ENCODE measurements at regions not wholly inside any gene's neighbourhood (a gene's known extent, or its start where the extent isn't known, plus 50 kb on each side); places are given as distances from the start of the nearest gene placed in this dataset.

DNA sequence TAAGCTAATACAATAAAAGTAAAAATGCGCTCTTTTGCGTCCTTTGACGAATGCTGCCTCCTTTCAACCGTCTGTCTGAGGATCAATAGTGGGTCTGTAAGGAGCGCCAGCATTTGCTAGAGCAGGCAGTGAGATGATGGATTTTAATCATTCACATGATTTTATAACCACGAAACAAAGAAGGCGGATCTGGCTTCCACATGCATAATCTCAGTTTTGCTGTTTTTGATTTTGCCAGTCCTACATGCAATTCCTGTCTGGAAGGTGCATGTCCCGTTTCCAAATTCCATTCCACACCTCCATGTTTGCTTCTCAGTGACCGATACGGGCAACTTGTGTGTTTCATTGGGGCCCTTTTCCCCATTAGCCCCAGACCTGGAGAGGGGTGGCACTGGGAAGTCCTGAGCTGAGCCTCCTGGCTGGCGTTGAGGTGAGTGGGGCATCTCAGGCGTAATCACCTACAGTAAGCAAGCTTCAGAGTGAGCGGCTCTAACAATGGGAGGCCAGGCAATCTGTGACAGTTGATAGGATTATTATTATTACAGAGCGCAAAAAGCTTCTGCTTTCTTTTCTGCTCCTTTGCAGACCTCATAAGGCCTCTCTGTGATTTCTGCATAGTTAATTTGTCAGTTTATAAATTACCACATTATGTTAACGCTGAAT, 405.4 kb downstream of the ZSWIM6 start:
- no peak for DNase-seq (ENCODE audit: low read depth, low spot score)

DNA sequence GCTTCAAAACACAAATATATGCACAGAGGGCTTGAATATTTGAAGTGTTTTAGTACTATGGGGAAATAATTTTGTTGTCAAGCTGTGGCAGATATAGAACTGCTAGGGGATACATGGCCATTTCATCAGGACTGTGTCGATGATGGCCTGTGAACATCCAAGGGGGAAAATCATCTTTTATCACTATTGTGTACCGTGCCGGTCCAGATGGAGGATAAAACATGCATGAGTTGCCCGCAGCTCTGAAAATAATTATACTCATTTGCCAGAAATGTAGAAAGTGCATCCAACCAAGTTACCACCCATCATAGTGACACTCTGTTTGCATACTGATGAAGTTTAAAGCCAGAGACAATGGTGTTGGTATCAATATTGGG, 405.9 kb downstream of the ZSWIM6 start:
- DNase-seq (ENCODE audit: low read depth, low spot score): no peak

DNA sequence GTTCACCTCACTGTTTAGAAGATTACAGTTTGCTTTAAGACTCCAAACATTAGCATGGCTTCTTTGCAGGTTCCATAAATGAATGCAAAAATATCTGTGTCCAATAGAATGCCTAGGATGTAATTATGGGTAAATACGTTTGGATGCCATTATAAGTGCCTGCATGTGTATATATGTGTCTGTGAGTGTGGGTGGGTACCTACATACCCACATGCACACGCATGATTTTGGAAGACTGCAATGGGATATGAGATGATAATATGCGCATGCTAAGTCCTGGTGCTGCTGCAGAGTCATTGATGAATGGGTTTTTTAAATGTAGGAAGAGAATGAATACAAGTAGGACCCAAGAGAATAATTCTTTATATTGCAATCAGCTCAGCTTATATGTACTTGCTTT, 406.4 kb downstream of the ZSWIM6 start:
- DNase-seq (ENCODE audit: low read depth, low spot score): no peak

DNA sequence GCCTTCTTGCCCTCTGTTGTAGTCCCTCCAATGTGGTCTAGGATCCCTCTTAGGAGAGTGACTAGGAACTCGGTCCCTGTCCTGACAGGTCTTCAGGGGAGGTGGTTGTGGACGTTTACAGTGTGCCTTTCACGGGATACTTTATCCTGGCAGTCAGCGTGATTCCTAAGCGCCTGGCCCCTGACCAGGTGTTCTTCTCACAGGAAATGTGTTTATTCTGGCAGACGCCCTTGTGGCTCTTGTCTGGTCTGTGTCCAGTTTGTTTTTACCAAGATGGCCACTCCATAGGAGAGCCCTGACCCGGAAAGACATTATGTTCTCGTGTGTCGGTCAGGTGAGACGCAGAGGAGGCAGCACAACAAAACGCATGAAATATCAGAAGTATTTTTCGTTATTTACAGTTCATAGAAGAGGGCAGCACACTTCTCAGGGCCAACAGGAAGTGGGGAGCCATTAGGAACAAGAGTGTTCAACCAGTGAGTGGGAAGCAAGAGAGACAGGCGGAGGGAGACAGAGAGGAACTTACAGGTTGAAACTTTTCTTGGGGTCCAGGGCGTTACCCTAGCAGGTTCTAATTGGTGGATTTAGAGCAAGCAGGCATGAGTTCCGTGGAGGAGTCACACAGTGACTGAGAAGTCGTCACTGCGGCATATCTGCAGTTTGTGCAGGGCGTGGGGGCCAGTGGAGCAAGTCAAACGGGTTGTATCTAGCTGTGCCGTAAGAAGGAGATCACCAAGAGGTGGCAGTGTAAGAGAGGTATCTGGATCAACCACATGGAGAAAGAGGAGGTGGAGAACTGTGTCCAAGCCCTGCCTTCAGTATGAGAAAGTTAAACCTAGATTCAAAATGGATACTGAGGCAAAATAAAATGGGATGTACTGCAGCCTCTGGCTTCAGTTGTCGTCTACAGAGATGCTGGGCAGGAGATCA, 412.9 kb downstream of the ZSWIM6 start:
- DNase-seq (ENCODE audit: low read depth, low spot score): no peak

DNA sequence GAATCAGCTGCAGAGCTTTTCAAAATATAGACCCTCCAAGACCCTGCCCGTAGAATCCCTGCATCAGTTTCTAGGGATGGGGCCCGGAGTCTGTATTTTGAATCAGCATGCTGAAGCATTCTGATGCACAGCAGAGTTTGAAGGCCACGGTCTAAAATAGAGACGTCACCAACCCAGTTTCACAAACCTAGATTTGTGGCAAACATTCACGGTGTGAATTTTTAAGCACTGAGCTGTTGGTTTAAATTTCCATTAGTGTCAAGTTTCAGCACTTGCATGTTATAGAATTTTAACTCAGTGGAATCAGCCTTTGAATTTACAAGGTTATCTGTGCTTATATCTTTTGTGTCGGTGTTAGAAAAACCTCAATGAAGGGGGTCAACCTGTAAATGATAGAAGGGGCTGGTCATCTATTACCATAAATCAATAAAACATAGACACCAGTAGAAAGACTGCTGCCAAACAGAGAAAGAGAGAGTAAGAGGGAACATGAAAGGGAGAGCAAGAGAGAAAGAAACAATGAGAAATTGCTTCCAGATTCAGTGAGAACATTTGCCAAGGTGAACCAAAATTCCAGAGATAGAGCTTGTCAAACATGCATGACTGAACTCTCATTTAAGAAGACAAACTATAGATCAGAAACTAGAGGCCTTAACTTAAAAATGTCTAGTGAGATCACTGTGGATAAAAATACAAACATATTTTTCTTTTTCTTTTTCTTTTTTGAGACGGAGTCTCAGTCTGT, 414.9 kb downstream of the ZSWIM6 start:
- DNase-seq (ENCODE audit: low read depth, low spot score): peak; percentile 36

DNA sequence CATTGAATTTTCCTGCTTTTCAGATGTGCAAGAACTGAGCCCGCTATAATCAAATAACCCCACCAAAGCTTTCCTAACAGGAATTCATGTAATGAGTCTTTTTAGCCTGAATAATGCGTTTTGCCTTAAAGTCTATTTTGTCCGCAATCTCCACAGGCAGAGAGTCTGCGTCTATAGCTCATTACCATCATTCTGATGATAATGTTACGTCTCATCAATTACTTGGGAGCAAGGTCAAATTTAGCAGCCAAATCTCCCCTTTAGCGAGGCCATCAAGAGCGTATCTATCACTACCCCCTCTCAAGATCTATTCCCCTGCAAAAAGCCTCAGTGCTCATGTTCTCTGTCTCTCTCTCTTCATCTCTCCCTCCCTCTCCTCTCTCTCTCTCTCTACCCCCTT, 416.1 kb downstream of the ZSWIM6 start:
- no peak for DNase-seq (ENCODE audit: low read depth, low spot score)

DNA sequence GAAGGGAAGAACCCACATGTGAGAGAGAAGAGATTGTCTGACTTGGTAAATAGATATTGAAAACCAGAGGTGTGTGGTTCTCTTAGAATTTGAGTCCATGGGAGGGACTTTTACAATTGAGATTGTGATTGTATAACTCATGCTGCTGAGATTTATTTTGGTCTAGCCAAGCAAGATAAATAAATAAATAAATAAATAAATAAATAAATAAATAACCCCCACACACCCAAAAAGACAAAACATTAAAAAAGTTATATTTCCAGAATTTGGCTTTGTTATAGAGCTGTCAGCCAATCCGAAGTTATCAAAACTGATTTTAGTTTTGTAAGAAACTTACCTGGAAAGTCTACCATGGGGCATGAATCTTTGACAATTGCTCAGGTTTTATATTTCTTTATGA, 416.6 kb downstream of the ZSWIM6 start:
- DNase-seq (ENCODE audit: low read depth, low spot score): no peak

DNA sequence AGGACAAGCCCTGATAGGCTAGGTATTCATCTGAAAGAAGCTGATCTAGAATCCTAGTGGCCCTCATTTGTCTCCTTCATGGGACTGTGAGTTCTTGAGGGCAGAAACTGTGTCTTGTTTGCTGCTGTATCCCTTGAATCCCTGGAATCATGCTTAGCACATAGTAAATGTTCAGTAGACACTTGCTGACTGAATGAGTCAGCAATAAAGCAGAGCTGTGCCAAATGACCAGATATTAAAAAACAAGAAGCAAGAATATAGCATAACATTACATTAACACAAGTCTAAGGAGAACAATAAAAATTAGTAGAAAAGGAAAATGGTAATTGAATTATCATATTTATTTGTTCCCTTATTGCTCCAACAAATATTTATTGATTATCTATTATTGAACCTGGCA, 420.5 kb downstream of the ZSWIM6 start:
- no peak for DNase-seq (ENCODE audit: low read depth, low spot score)

GRCh38 chr5:61754792-61755191, 422.7 kb downstream of the ZSWIM6 start:
- no peak for DNase-seq (ENCODE audit: low read depth, low spot score)

DNA sequence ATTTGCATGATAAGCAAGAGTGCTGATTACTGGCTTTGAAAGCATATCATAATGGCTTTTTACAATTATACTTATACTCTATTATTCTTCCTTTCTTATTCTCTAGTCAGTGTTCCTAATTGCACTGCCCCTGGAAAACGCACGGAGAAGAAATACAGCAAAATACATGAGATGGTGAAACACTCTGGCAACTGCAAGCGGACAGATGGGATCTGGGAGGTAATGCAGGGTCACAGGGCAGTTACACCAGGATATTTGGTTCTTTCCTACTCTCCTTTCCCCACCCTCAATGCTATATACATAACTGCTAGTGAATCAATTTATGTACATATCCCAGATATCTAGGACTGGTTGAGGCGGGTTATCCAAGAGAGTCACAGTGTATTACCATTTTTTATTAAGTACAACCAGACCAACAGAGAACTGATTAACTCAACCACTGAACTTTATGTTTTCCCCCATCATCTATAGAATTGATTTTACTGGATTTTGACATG, 423.7 kb downstream of the ZSWIM6 start:
- DNase-seq (ENCODE audit: low read depth, low spot score): no peak

GRCh38 chr5:61758711-61759110, 426.7 kb downstream of the ZSWIM6 start:
- no peak for DNase-seq (ENCODE audit: low read depth, low spot score)

DNA sequence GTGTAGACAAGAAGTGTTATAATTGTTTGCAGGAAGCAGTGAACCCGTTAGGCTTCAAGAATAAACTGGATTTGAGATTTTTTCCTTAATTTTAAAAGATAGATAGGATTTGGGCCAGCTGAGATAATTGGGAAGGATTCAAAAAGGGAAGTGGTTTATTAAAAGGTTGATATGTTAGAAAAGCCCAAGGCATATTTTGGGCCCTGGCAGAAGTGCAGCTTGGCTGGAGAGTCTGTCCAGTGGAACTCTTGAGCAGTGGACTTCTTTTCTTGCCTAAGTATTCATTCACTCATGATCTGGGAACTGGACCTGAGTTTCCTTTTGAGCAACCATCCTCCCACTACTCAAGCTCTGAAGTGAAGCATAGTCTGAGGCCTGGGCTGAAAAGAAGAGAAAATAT, 433.4 kb downstream of the ZSWIM6 start:
- no peak for DNase-seq (ENCODE audit: low read depth, low spot score)

DNA sequence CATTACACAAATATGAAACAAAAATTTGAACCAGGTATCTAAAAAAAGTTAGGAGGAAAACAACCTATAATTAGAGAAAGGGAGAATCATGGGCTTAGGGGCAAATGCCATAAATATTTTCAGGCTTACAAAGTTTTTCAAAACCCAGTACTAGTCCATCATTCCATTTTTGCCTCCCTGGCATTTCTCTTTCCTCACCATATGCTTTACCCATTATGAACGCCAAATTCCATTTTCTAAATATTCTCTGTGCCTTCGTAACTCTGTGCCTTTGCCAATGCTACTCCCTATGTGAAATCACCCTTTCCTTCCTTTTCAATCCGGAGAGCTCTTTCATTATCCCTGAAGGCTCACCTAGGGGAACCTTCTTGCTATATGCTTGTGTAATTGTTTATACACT, 434.1 kb downstream of the ZSWIM6 start:
- DNase-seq (ENCODE audit: low read depth, low spot score): no peak

DNA sequence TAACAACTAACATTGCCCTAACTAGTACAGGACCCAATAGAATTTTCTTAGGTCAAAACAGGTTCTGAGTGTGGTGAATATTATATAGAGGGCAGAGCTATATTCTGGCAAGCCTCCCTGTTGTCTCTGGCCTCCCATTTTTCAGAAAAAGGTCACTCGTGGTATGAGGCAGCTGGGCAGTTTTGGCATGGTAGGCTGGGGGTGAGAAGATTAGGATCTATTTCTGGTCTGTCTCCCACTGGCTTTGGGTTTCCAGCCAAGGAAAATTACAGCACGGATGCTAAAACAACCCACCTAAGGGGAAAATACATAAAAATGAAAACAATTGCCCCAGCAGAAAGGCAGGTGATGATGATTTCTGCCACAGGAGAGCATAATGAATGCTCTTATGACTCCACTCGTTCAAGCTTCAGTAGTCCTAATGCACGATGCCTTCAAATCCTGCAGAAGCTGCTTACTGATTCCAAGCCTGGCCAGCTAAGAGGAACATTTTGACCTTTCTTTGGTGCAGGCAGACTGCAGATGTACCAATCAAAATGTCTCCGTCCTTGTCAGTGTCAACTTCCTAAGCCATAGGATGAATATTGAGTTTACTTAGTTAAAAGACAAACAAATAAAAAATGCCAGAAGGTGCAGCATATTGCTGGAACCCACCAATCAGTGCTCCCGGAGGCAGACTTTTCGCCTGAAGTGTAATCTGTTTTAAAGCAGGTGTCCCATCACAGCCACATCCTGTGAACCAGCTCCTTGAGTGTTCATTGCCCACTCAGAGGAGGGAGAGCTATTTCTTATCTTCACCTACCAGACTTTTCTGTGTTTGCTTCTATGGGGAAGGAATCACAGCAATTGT, 435.4 kb downstream of the ZSWIM6 start:
- DNase-seq (ENCODE audit: low read depth, low spot score): no peak

DNA sequence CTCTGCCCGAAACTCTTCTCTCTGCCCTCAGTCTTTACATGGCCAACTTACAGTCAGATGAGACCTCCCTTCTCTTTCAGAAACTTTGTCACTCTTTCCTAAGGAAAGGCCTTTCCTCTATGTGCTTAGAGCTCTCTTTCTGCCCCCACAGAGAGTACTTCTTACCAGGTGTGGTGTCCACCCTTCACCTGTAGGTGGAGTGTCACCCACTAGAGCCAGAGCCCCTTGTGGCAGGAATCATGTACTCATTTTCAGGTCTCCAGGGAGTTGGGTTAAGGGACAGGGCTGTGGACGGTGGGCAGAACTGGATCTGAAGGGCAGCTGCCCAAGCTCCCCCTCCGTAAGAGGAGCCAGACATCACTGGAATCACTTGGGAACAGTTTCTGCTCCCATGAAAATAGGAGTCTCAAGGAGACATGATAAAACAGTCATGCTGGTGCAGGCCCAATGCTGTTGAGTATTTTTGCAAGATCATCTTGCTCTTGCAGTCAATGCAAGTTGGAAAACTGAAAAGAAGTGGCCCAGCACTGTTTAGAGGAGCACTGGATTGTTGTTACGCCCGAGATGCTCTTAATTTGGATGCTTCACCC, 436.7 kb downstream of the ZSWIM6 start:
- DNase-seq (ENCODE audit: low read depth, low spot score): peak; percentile 23

DNA sequence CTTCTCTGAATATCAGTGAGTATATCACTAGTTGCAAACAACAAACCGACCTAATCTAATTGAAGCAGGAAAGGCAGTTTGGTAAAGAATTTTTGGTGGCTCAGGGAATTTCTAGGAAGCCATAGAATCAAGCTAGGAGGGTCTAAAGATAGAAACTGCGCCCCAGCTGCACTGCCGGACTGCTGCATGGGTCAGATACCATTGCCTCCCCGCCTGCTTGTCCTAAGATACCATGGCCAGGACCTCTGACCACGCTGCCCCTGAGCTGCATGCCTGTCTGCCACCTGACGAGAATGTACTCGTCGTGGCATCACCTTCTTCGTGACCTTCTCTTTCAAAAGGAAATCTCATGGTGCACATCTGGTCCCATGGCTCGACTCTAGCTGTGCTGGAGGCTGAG, 439.0 kb downstream of the ZSWIM6 start:
- DNase-seq (ENCODE audit: low read depth, low spot score): no peak

- no peak for DNase-seq (ENCODE audit: low read depth, low spot score)
Observed at GRCh38 chr5:61771808-61772207, 439.8 kb downstream of the ZSWIM6 start.

GRCh38 chr5:61775901-61776300, 443.8 kb downstream of the ZSWIM6 start:
- no peak for DNase-seq (ENCODE audit: low read depth, low spot score)

- no peak for DNase-seq (ENCODE audit: low read depth, low spot score)
Observed at GRCh38 chr5:61777292-61777691, 445.2 kb downstream of the ZSWIM6 start.

- no peak for DNase-seq (ENCODE audit: low read depth, low spot score)
Observed at GRCh38 chr5:61779743-61780142, 447.7 kb downstream of the ZSWIM6 start.

- DNase-seq (ENCODE audit: low read depth, low spot score): peak; percentile 30
Observed at GRCh38 chr5:61783481-61783880, 451.4 kb downstream of the ZSWIM6 start.

Measured in astrocyte of the hippocampus (primary cell).